ENCODE measurements at regions not wholly inside any gene's neighbourhood (a gene's known extent, or its start where the extent isn't known, plus 50 kb on each side); places are given as distances from the start of the nearest gene placed in this dataset.
"Not testable (repeated sequence)": the region's sequence is repeated elsewhere in the genome, so short reads cannot be mapped to it uniquely, and the experiment has no call there.

- peak overlapping the region; percentile 88 for H3K27ac ChIP-seq
- DNase-seq (ENCODE audit: low read depth, low spot score), result no peak
These were observed 186.8 kb downstream of the SATB1 start for GRCh38 chr3:18238332-18238731.

GRCh38 chr3:18237251-18238005 is 187.7 kb downstream of the SATB1 start:
- peak; percentile 82 for DNase-seq (ENCODE audit: low read depth, low spot score)
- peak overlapping the region; percentile 88 for H3K27ac ChIP-seq

GRCh38 chr3:18236726-18237125 is 188.4 kb downstream of the SATB1 start:
- peak overlapping the region; percentile 88 for H3K27ac ChIP-seq
- no peak for DNase-seq (ENCODE audit: low read depth, low spot score)

GRCh38 chr3:18234717-18235335 is 190.3 kb downstream of the SATB1 start:
- no peak for DNase-seq (ENCODE audit: low read depth, low spot score)
- no peak overlapping the region for H3K27ac ChIP-seq

GRCh38 chr3:18233987-18234716 is 191.0 kb downstream of the SATB1 start:
- H3K27ac ChIP-seq, result no peak overlapping the region
- DNase-seq (ENCODE audit: low read depth, low spot score), result no peak

- no peak overlapping the region for H3K27ac ChIP-seq
- DNase-seq (ENCODE audit: low read depth, low spot score), result no peak
These were observed 192.8 kb downstream of the SATB1 start for GRCh38 chr3:18232317-18232716.

- H3K27ac ChIP-seq, result no peak overlapping the region
- no peak for DNase-seq (ENCODE audit: low read depth, low spot score)
These were observed 197.1 kb downstream of the SATB1 start for GRCh38 chr3:18228060-18228459.

GRCh38 chr3:18225709-18226108 is 199.4 kb downstream of the SATB1 start:
- no peak for DNase-seq (ENCODE audit: low read depth, low spot score)

GRCh38 chr3:18224426-18224825 is 200.7 kb downstream of the SATB1 start:
- DNase-seq (ENCODE audit: low read depth, low spot score), result no peak
- H3K27ac ChIP-seq, result no peak overlapping the region

More at GRCh38 chr3:18225709-18226108, 199.4 kb downstream of the SATB1 start:
- H3K27ac ChIP-seq, result no peak overlapping the region

- no peak for DNase-seq (ENCODE audit: low read depth, low spot score)
- no peak overlapping the region for H3K27ac ChIP-seq
These were observed 201.2 kb downstream of the SATB1 start for GRCh38 chr3:18223974-18224373.

GRCh38 chr3:18223571-18223970 is 201.6 kb downstream of the SATB1 start:
- DNase-seq (ENCODE audit: low read depth, low spot score), result no peak
- no peak overlapping the region for H3K27ac ChIP-seq

GRCh38 chr3:18222686-18223085 is 202.5 kb downstream of the SATB1 start:
- DNase-seq (ENCODE audit: low read depth, low spot score), result no peak

GRCh38 chr3:18217507-18218174 is 207.5 kb downstream of the SATB1 start:
- no peak overlapping the region for H3K27ac ChIP-seq
- no peak for DNase-seq (ENCODE audit: low read depth, low spot score)

More at GRCh38 chr3:18222686-18223085, 202.5 kb downstream of the SATB1 start:
- H3K27ac ChIP-seq, result no peak overlapping the region

GRCh38 chr3:18216996-18217395 is 208.1 kb downstream of the SATB1 start:
- no peak for DNase-seq (ENCODE audit: low read depth, low spot score)
- H3K27ac ChIP-seq, result no peak overlapping the region

- no peak for DNase-seq (ENCODE audit: low read depth, low spot score)
- H3K27ac ChIP-seq, result no peak overlapping the region
These were observed 209.5 kb downstream of the SATB1 start for GRCh38 chr3:18215639-18216038.

- H3K27ac ChIP-seq, result no peak overlapping the region
- no peak for DNase-seq (ENCODE audit: low read depth, low spot score)
These were observed 214.0 kb downstream of the SATB1 start for GRCh38 chr3:18211116-18211515.

GRCh38 chr3:18208856-18209255 is 216.3 kb downstream of the SATB1 start:
- no peak overlapping the region for H3K27ac ChIP-seq
- DNase-seq (ENCODE audit: low read depth, low spot score), result no peak

GRCh38 chr3:18208091-18208490 is 217.0 kb downstream of the SATB1 start:
- no peak for DNase-seq (ENCODE audit: low read depth, low spot score)
- H3K27ac ChIP-seq, result no peak overlapping the region

- H3K27ac ChIP-seq, result no peak overlapping the region
- DNase-seq (ENCODE audit: low read depth, low spot score), result no peak
These were observed 217.9 kb downstream of the SATB1 start for GRCh38 chr3:18207226-18207625.

- H3K27ac ChIP-seq; DNase-seq (ENCODE audit: low read depth, low spot score): not testable (repeated sequence)
These were observed 219.4 kb downstream of the SATB1 start for GRCh38 chr3:18205701-18206100.

GRCh38 chr3:18201315-18201714 is 223.8 kb downstream of the SATB1 start:
- DNase-seq (ENCODE audit: low read depth, low spot score), result no peak
- no peak overlapping the region for H3K27ac ChIP-seq
